Parathyroid adenoma (tissue), 2 donors: ENCODE measurements at regions not wholly inside any gene's neighbourhood (a gene's known extent, or its start where the extent isn't known, plus 50 kb on each side); places are given as distances from the start of the nearest gene placed in this dataset.
"Not testable (repeated sequence)": the region's sequence is repeated elsewhere in the genome, so short reads cannot be mapped to it uniquely, and the experiment has no call there.

Experiments used
- H2AFZ ChIP-seq: fragments of 300-600 bp; sonication (generic); one replicate; pipeline ENCODE4 v1.7.0; 2017; ENCODE audit warnings: antibody characterized with exemption, mild to moderate bottlenecking
- H3K27ac ChIP-seq: fragments of 300-600 bp; sonication (generic); one replicate; pipeline ENCODE4 v1.7.0; 2017
- H3K27me3 ChIP-seq: fragments of 300-600 bp; sonication (generic); one replicate; pipeline ENCODE4 v1.7.0; 2017; ENCODE audit warnings: low read length; ENCODE audit not compliant: control insufficient read depth, insufficient read depth
- H3K36me3 ChIP-seq: fragments of 300-600 bp; sonication (generic); one replicate; pipeline ENCODE4 v1.7.0; 2017; ENCODE audit warnings: low read length; ENCODE audit not compliant: control insufficient read depth, insufficient read depth
- H3K4me1 ChIP-seq: fragments of 300-600 bp; sonication (generic); one replicate; pipeline ENCODE4 v1.7.0; 2017; ENCODE audit warnings: control low read depth
- H3K4me2 ChIP-seq: fragments of 300-600 bp; sonication (generic); one replicate; pipeline ENCODE4 v1.7.0; 2017; ENCODE audit warnings: low read length
- H3K4me3 ChIP-seq: fragments of 300-600 bp; sonication (generic); one replicate; pipeline ENCODE4 v1.7.0; 2017; ENCODE audit warnings: low read depth, low read length
- H3K79me2 ChIP-seq: fragments of 300-600 bp; sonication (generic); one replicate; pipeline ENCODE4 v1.7.0; 2017; ENCODE audit warnings: control low read depth
- H3K9ac ChIP-seq: fragments of 300-600 bp; sonication (generic); one replicate; pipeline ENCODE4 v1.7.0; 2017; ENCODE audit warnings: mild to moderate bottlenecking
- H3K9me3 ChIP-seq: fragments of 300-600 bp; sonication (generic); one replicate; pipeline ENCODE4 v1.7.0; 2017; ENCODE audit warnings: low read length; ENCODE audit not compliant: control insufficient read depth
- CTCF ChIP-seq: fragments of 300-600 bp; sonication (generic); IDR thresholded peaks from one replicate; pipeline ENCODE4 v1.7.0; 2017; ENCODE audit warnings: antibody characterized with exemption, mild to moderate bottlenecking
- donor health status: primary hyperparathyroidism.

- not testable (repeated sequence) for H3K27ac ChIP-seq, H3K9ac ChIP-seq, H3K36me3 ChIP-seq, H2AFZ ChIP-seq, H3K79me2 ChIP-seq, H3K27me3 ChIP-seq, H3K4me1 ChIP-seq, H3K9me3 ChIP-seq, H3K4me2 ChIP-seq, H3K4me3 ChIP-seq
Observed at GRCh38 chr5:21315376-21315775, 1327.4 kb upstream of the CDH18 start.

- H3K9me3 ChIP-seq, H3K36me3 ChIP-seq, H3K27ac ChIP-seq, H3K27me3 ChIP-seq, H3K4me1 ChIP-seq, H2AFZ ChIP-seq, H3K4me3 ChIP-seq, H3K79me2 ChIP-seq, H3K9ac ChIP-seq, H3K4me2 ChIP-seq: not testable (repeated sequence)
Observed at GRCh38 chr5:21301205-21301604, 1313.2 kb upstream of the CDH18 start.

GRCh38 chr5:21274361-21274760 lies 1286.4 kb upstream of the CDH18 start:
- H3K4me2 ChIP-seq, H3K9me3 ChIP-seq, H3K27me3 ChIP-seq: not testable (repeated sequence)

GRCh38 chr5:21263361-21263760 lies 1275.4 kb upstream of the CDH18 start:
- no peaks in the 10 kb centered on the region for H3K36me3 ChIP-seq
- no peaks in the 10 kb centered on the region for H3K79me2 ChIP-seq
- no peak for TF ChIP-seq CTCF
- no peaks in the 10 kb centered on the region for H3K4me1 ChIP-seq
- H2AFZ ChIP-seq: no peak overlapping the region
- H3K27me3 ChIP-seq: no peaks in the 10 kb centered on the region
- no peak overlapping the region for H3K9ac ChIP-seq
- no peak overlapping the region for H3K4me3 ChIP-seq
- H3K9me3 ChIP-seq: no peaks in the 10 kb centered on the region
- no peak overlapping the region for H3K27ac ChIP-seq
- no peak overlapping the region for H3K4me2 ChIP-seq

More at GRCh38 chr5:21274361-21274760, 1286.4 kb upstream of the CDH18 start:
- not testable (repeated sequence) for H3K9ac ChIP-seq, H3K27ac ChIP-seq, H3K79me2 ChIP-seq, H3K4me1 ChIP-seq, H3K36me3 ChIP-seq, H2AFZ ChIP-seq, H3K4me3 ChIP-seq

GRCh38 chr5:21254161-21254560 lies 1266.2 kb upstream of the CDH18 start:
- no peak overlapping the region for H3K9ac ChIP-seq
- no peaks in the 10 kb centered on the region for H3K36me3 ChIP-seq
- no peaks in the 10 kb centered on the region for H3K4me1 ChIP-seq
- TF ChIP-seq CTCF: no peak
- H3K4me2 ChIP-seq: no peak overlapping the region
- H3K27me3 ChIP-seq: no peaks in the 10 kb centered on the region
- H3K4me3 ChIP-seq: no peak overlapping the region
- no peaks in the 10 kb centered on the region for H3K79me2 ChIP-seq
- H2AFZ ChIP-seq: no peak overlapping the region
- no peaks in the 10 kb centered on the region for H3K9me3 ChIP-seq
- no peak overlapping the region for H3K27ac ChIP-seq

- no peak overlapping the region for H3K9ac ChIP-seq
- TF ChIP-seq CTCF: no peak
- H3K4me2 ChIP-seq: no peak overlapping the region
- H2AFZ ChIP-seq: no peak overlapping the region
- H3K27me3 ChIP-seq: no peaks in the 10 kb centered on the region
- no peaks in the 10 kb centered on the region for H3K36me3 ChIP-seq
- H3K4me1 ChIP-seq: no peaks in the 10 kb centered on the region
- H3K4me3 ChIP-seq: no peak overlapping the region
- no peak overlapping the region for H3K27ac ChIP-seq
- no peaks in the 10 kb centered on the region for H3K79me2 ChIP-seq
- H3K9me3 ChIP-seq: no peaks in the 10 kb centered on the region
Observed at GRCh38 chr5:21244982-21245381, 1257.0 kb upstream of the CDH18 start.
